Astrocyte of the cerebellum (primary cell): ENCODE measurements at regions not wholly inside any gene's neighbourhood (a gene's known extent, or its start where the extent isn't known, plus 50 kb on each side); places are given as distances from the start of the nearest gene placed in this dataset.
"Not testable (repeated sequence)": the region's sequence is repeated elsewhere in the genome, so short reads cannot be mapped to it uniquely, and the experiment has no call there.

Source experiments
- DNase-seq: peaks from one replicate; pipeline ENCODE4 v3.0.0-alpha.2; 2011; ENCODE audit warnings: low read depth
- H3K4me3 ChIP-seq: 2 replicates; pipeline ENCODE4 v1.5.1; 2011; ENCODE audit warnings: mild to moderate bottlenecking, low read depth, low read length, moderate library complexity
- in situ Hi-C: cut with HindIII; loops from 2 replicates; pipeline ENCODE4 v1.10.0; 2017; ENCODE audit warnings: low sequenced_read_pairs
- TF ChIP-seq, protein P1 (sequence below): IDR thresholded peaks from 2 replicates; pipeline ENCODE4 v1.5.1; 2012; ENCODE audit warnings: low read length, low read depth, moderate library complexity, mild to moderate bottlenecking; ENCODE audit errors: missing control alignments

DNA sequence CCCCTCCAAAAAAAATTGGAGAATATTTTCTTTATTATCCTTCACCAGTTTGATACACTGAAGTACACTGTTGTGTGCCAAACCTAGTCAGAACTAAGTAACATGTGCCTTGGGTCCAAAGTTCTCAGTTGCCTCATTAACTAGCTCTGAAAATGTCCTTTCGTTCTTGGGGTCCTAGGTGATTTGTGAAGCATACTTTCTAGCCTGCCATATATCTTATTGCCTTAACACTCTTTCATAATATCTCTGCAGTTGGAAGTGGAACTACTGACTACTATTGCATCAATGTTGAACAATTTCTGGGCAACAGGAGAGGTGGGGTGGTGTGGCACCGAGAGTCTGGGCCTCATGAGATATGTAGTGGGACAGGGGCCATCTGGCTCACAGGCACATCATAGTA is 592.9 kb upstream of the FBXO33 start:
- DNase-seq = no peak
- H3K4me3 ChIP-seq = no peak overlapping the region
- in situ Hi-C loops = no loop called here
- TF ChIP-seq, protein P1, sequence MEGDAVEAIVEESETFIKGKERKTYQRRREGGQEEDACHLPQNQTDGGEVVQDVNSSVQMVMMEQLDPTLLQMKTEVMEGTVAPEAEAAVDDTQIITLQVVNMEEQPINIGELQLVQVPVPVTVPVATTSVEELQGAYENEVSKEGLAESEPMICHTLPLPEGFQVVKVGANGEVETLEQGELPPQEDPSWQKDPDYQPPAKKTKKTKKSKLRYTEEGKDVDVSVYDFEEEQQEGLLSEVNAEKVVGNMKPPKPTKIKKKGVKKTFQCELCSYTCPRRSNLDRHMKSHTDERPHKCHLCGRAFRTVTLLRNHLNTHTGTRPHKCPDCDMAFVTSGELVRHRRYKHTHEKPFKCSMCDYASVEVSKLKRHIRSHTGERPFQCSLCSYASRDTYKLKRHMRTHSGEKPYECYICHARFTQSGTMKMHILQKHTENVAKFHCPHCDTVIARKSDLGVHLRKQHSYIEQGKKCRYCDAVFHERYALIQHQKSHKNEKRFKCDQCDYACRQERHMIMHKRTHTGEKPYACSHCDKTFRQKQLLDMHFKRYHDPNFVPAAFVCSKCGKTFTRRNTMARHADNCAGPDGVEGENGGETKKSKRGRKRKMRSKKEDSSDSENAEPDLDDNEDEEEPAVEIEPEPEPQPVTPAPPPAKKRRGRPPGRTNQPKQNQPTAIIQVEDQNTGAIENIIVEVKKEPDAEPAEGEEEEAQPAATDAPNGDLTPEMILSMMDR = no peak

DNA sequence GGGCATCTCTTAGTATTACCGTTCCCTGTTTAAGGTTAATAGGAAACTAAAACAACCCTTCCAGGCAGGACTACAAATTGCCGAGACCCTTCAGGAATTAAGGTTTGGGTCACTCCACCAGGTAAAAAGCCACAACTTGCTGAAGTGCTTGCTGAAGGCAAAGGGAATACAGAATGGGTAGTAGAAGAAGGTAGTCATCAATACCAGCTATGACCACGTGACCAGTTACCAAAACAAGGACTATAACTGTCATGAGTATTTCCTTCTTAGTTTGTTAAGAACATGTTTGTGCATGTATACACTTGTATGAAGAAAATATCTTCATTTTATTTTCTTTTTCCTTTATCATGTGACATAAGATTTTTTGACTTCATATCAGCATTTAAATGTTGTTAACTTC is 578.7 kb upstream of the FBXO33 start:
- DNase-seq = no peak
- in situ Hi-C loops = no loop called here
- no peak overlapping the region for H3K4me3 ChIP-seq
- TF ChIP-seq, protein P1 = no peak

DNA sequence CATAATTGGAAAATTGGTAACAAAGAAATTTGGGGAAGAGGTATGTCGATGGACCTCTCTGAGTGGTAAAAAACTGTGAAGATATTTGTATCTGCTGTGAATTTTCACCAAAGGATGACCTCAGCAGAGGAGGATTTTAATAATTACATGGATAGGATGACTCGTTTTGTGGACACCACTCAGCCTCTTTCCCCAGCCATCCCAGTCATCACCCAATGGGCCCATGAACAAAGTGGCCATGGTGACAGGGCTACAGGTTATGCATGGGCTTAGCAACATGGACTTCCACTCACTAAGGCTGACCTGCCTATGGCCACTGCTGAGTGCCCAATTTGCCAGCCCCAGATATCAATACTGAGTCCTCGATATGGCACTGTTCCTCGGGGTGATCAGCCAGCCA is 577.5 kb upstream of the FBXO33 start:
- no peak for DNase-seq

DNA sequence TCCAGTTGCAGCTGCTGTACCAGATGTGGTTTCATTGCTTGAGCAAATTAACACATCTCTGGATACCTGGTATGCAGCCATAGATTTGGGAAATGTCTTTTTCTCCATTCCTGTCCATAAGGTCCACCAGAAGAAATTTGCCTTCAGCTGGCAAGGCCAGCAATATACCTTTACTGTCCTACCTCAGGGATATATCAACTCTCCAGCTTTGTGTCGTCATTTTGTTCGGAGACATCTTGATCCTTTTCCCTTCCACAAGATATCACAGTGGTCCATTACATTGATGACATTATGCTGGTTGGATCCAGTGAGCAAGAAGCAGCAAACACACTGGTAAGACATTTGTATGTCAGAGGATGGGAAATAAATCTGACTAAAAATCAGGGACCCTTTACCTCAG is 576.1 kb upstream of the FBXO33 start:
- in situ Hi-C loops, DNase-seq, H3K4me3 ChIP-seq: not testable (repeated sequence)

More for the DNA sequence above, 577.5 kb upstream of the FBXO33 start:
- no peak overlapping the region for H3K4me3 ChIP-seq
- in situ Hi-C loops = no loop called here
- TF ChIP-seq, protein P1 = no peak

DNA sequence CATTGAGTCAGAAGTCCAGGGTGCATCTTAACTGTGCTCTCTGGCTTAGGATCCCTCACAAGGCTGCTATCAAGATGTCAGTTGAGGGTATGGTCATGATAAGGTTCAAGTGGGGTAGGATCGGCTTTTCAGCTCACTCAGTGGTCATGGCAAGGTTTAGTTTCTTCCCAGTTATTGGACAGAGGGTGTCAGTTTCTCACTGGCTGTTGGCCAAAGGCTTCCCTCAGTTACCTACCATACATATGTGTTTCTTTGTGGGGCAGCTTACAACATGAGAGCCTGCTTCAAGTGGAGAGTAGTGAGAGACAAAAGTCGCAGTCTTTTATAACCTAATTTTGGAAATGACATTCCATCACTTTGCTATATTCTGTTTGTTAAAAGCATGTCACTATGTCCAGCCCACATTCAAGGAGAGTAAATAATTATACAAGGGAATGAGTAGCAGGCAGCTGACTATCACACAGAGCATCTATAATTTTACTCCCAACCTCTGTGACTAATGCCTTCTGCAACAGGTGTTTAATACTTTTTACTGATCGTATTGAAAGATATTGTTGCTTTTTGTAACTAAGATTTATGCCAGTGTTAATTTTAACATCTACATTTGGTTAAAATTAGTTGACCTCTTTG is 572.8 kb upstream of the FBXO33 start:
- TF ChIP-seq, protein P1 = no peak
- H3K4me3 ChIP-seq = no peak overlapping the region
- no peak for DNase-seq
- in situ Hi-C loops = no loop called here

DNA sequence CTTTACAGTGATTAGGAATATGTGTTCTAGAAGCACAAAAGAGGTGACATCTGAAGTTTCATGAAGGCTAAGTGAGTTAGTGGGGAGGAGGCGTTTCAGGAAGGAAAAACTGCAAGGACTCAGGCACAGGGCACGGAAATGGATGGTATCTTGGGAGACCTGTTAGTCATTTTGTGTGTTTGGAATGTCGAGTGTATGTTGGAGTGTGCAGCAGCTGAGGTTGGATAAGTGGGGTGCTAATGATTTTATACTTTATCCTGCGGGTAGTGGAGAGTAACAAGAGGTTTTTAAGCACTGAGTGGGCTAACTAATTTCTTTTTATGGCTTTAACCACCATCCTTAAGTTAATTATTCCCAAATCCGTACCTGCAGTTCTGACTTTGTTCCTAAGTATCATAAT is 571.5 kb upstream of the FBXO33 start:
- in situ Hi-C loops = no loop called here
- no peak overlapping the region for H3K4me3 ChIP-seq
- DNase-seq = no peak
- TF ChIP-seq, protein P1 = no peak

DNA sequence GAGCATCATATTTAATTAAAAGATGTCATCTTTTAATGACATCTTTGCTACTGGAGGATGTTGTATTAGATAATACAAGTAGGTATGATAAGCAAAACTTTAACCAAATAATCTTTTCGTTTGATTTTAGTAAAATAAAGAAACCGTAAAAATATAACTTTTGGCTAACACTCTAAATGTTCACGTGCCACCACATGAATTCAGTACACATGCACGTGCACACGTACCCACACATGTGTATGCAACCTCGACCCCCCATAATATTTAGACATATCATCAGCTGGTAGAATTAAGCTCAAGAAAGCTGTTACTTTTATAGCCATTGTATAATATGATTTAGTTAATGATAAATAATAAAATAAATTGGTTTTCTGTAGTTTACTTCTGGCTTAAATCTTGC is 566.6 kb upstream of the FBXO33 start:
- H3K4me3 ChIP-seq = no peak overlapping the region
- TF ChIP-seq, protein P1 = no peak
- DNase-seq = no peak
- in situ Hi-C loops = no loop called here
